Glutamatergic neuron (in vitro differentiated cells): ENCODE measurements at regions not wholly inside any gene's neighbourhood (a gene's known extent, or its start where the extent isn't known, plus 50 kb on each side); places are given as distances from the start of the nearest gene placed in this dataset.

Experiments used
- DNase-seq: peaks from one replicate; pipeline ENCODE4 v3.0.0; 2022
- H3K27ac Mint-ChIP-seq: one replicate; pipeline ENCODE4 v1.8.0; 2020; ENCODE audit warnings: mild to moderate bottlenecking, mixed read lengths, inconsistent platforms; ENCODE audit not compliant: unreplicated experiment
- H3K27me3 Mint-ChIP-seq: one replicate; pipeline ENCODE4 v1.8.0; 2020; ENCODE audit warnings: mild to moderate bottlenecking, moderate library complexity, mixed read lengths, inconsistent platforms; ENCODE audit not compliant: unreplicated experiment
- H3K36me3 Mint-ChIP-seq: one replicate; pipeline ENCODE4 v1.8.0; 2020; ENCODE audit warnings: mild to moderate bottlenecking, mixed read lengths, inconsistent platforms; ENCODE audit not compliant: unreplicated experiment
- H3K4me1 Mint-ChIP-seq: one replicate; pipeline ENCODE4 v1.8.0; 2020; ENCODE audit warnings: mild to moderate bottlenecking, low read depth, mixed read lengths, inconsistent platforms; ENCODE audit not compliant: unreplicated experiment
- H3K4me3 Mint-ChIP-seq: one replicate; pipeline ENCODE4 v1.8.0; 2020; ENCODE audit warnings: mild to moderate bottlenecking, mixed read lengths, inconsistent platforms; ENCODE audit not compliant: unreplicated experiment
- H3K9me3 Mint-ChIP-seq: one replicate; pipeline ENCODE4 v1.8.0; 2020; ENCODE audit warnings: mild to moderate bottlenecking, moderate library complexity, mixed read lengths, inconsistent platforms; ENCODE audit not compliant: unreplicated experiment
- CTCF ChIP-seq: fragments of 200-600 bp; sonication (generic); IDR thresholded peaks from one replicate; pipeline ENCODE4 v1.5.0; 2021; ENCODE audit not compliant: partially characterized antibody, unreplicated experiment

- Mint-ChIP-seq H3K4me3 (no peak overlapping the region), H3K27me3 (no peaks in the 10 kb centered on the region), H3K9me3 (no peaks in the 10 kb centered on the region), H3K27ac (no peak overlapping the region), H3K4me1 (peaks cover 5% of the 10 kb centered on the region), H3K36me3 (no peaks in the 10 kb centered on the region)
- no peak for TF ChIP-seq CTCF
- no peak for DNase-seq
Observed at GRCh38 chr2:150320608-150321007, 166.9 kb downstream of the RND3 start.

- H3K27me3 Mint-ChIP-seq: no peaks in the 10 kb centered on the region
Observed at GRCh38 chr2:150319658-150320555, 167.6 kb downstream of the RND3 start.

GRCh38 chr2:150319085-150319484 is 168.4 kb downstream of the RND3 start:
- no peak for DNase-seq
- peaks cover 5% of the 10 kb centered on the region for H3K4me1 Mint-ChIP-seq
- H3K9me3 Mint-ChIP-seq: no peaks in the 10 kb centered on the region
- H3K36me3 Mint-ChIP-seq: peaks cover 6% of the 10 kb centered on the region
- H3K4me3 Mint-ChIP-seq: no peak overlapping the region
- no peaks in the 10 kb centered on the region for H3K27me3 Mint-ChIP-seq
- H3K27ac Mint-ChIP-seq: no peak overlapping the region
- TF ChIP-seq CTCF: no peak

More at GRCh38 chr2:150319658-150320555, 167.6 kb downstream of the RND3 start:
- Mint-ChIP-seq H3K4me3 (no peak overlapping the region), H3K36me3 (no peaks in the 10 kb centered on the region), H3K4me1 (peaks cover 5% of the 10 kb centered on the region), H3K27ac (no peak overlapping the region), H3K9me3 (no peaks in the 10 kb centered on the region)
- TF ChIP-seq CTCF: no peak
- no peak for DNase-seq

GRCh38 chr2:150312271-150312670 is 175.2 kb downstream of the RND3 start:
- DNase-seq: no peak
- H3K36me3 Mint-ChIP-seq: peaks cover 9% of the 10 kb centered on the region
- no peak overlapping the region for H3K4me3 Mint-ChIP-seq
- H3K4me1 Mint-ChIP-seq: no peaks in the 10 kb centered on the region
- no peak for TF ChIP-seq CTCF
- H3K27ac Mint-ChIP-seq: no peak overlapping the region
- no peaks in the 10 kb centered on the region for H3K27me3 Mint-ChIP-seq
- H3K9me3 Mint-ChIP-seq: no peaks in the 10 kb centered on the region
